Activated B cell treated with CpG ODN at 0.5 μM for 24 hours (primary cell): ENCODE measurements at regions not wholly inside any gene's neighbourhood (a gene's known extent, or its start where the extent isn't known, plus 50 kb on each side); places are given as distances from the start of the nearest gene placed in this dataset.

Experiments used
- ATAC-seq: fragments of 200-7000 bp; cut with Tn5 transposase; one replicate; pipeline ENCODE4 v1.10.0; 2021; ENCODE audit warnings: low read depth, mild to moderate bottlenecking, moderate library complexity
- CTCF ChIA-PET: fragments of 350-600 bp; sonication (Branson Sonifier 250); formaldehyde crosslinking; loops from one replicate; lab custom pipeline; 2021; ENCODE audit warnings: antibody characterized with exemption; lab: Charles Lee
- POLR2A ChIA-PET: fragments of 350-600 bp; sonication (Branson Sonifier 250); formaldehyde crosslinking; loops from one replicate; lab custom pipeline; 2021; ENCODE audit warnings: antibody characterized with exemption; lab: Charles Lee
- DNase-seq: peaks from one replicate; pipeline ENCODE4 v3.0.0; 2022
- H3K27ac Mint-ChIP-seq: one replicate; pipeline ENCODE4 v1.8.0; 2020; ENCODE audit warnings: mixed read lengths
- H3K27me3 Mint-ChIP-seq: one replicate; pipeline ENCODE4 v1.8.0; 2021; ENCODE audit warnings: mixed read lengths
- H3K36me3 Mint-ChIP-seq: one replicate; pipeline ENCODE4 v1.8.0; 2021; ENCODE audit warnings: low read depth, mixed read lengths
- H3K4me1 Mint-ChIP-seq: one replicate; pipeline ENCODE4 v1.8.0; 2021; ENCODE audit warnings: mixed read lengths
- H3K4me3 Mint-ChIP-seq: one replicate; pipeline ENCODE4 v1.8.0; 2020; ENCODE audit warnings: mild to moderate bottlenecking, mixed read lengths
- H3K9me3 Mint-ChIP-seq: one replicate; pipeline ENCODE4 v1.8.0; 2020; ENCODE audit warnings: mixed read lengths
- CTCF ChIP-seq: fragments of 200-600 bp; IDR thresholded peaks from one replicate; pipeline ENCODE4 v1.8.0; 2022; ENCODE audit warnings: antibody characterized with exemption, mild to moderate bottlenecking
- intact Hi-C: fragments of 100-400 bp; cut with micrococcal nuclease; formaldehyde crosslinking; loops from one replicate; pipeline ENCODE4 v1.15.1; 2024

- POLR2A ChIA-PET, result interaction anchor here (0.6 to 2.7 kb wide), 16 partner anchors 12 to 395 kb away, joined by 3 to 15 read pairs (median 4); partner anchors contain the start of gene BTG1
Measured at GRCh38 chr12:92539976-92540781, 162.6 kb upstream of the PLEKHG7 start.

GRCh38 chr12:92539110-92539749 is 163.6 kb upstream of the PLEKHG7 start:
- no peak for DNase-seq
- Mint-ChIP-seq H3K27me3 (no peaks in the 10 kb centered on the region), H3K9me3 (no peaks in the 10 kb centered on the region), H3K36me3 (no peaks in the 10 kb centered on the region), H3K4me3 (peak overlapping the region; percentile 73), H3K27ac (peak overlapping the region; percentile 97), H3K4me1 (peaks cover 79% of the 10 kb centered on the region)
- ATAC-seq, result peak; percentile 32
- intact Hi-C loops, result loop anchor here (1.0 to 2.0 kb wide), 2 partner anchors 72 to 94 kb away; no protein-coding TSS in a partner anchor
- POLR2A ChIA-PET, result interaction anchor here (0.6 to 2.7 kb wide), 10 partner anchors 13 to 393 kb away, joined by 3 to 13 read pairs (median 4); partner anchors contain the start of gene BTG1
- TF ChIP-seq CTCF, result no peak
- CTCF ChIA-PET, result interaction anchor here (1.9 kb wide), 1 partner anchor 34 kb away, joined by 7 read pairs; no protein-coding TSS in a partner anchor

More at GRCh38 chr12:92539976-92540781, 162.6 kb upstream of the PLEKHG7 start:
- Mint-ChIP-seq H3K36me3 (no peaks in the 10 kb centered on the region), H3K4me3 (peak overlapping the region; percentile 73), H3K27me3 (no peaks in the 10 kb centered on the region), H3K9me3 (no peaks in the 10 kb centered on the region), H3K27ac (peak overlapping the region; percentile 97), H3K4me1 (peaks cover 80% of the 10 kb centered on the region)
- intact Hi-C loops, result loop anchor here (1.0 to 2.0 kb wide), 6 partner anchors 10 to 95 kb away; no protein-coding TSS in a partner anchor
- no peak for TF ChIP-seq CTCF
- DNase-seq (peak; percentile 29), ATAC-seq (peak; percentile 57)
- CTCF ChIA-PET, result interaction anchor here (1.0 to 2.0 kb wide), 4 partner anchors 23 to 35 kb away, joined by 3 to 7 read pairs (median 6); no protein-coding TSS in a partner anchor

GRCh38 chr12:92537290-92537960 is 165.4 kb upstream of the PLEKHG7 start:
- DNase-seq (no peak), ATAC-seq (no peak)
- no peak for TF ChIP-seq CTCF
- Mint-ChIP-seq H3K4me1 (peaks cover 78% of the 10 kb centered on the region), H3K4me3 (no peak overlapping the region), H3K9me3 (no peaks in the 10 kb centered on the region), H3K36me3 (no peaks in the 10 kb centered on the region), H3K27me3 (no peaks in the 10 kb centered on the region), H3K27ac (peak overlapping the region; percentile 72)
- ChIA-PET CTCF (no interaction called here), POLR2A (interaction anchor here (0.7 to 1.9 kb wide), 2 partner anchors 11 to 92 kb away, joined by 4 to 7 read pairs; no protein-coding TSS in a partner anchor)
- intact Hi-C loops, result no loop called here

- TF ChIP-seq CTCF, result no peak
- Mint-ChIP-seq H3K36me3 (no peaks in the 10 kb centered on the region), H3K4me3 (no peak overlapping the region), H3K27me3 (no peaks in the 10 kb centered on the region), H3K4me1 (peaks cover 66% of the 10 kb centered on the region), H3K27ac (no peak overlapping the region), H3K9me3 (no peaks in the 10 kb centered on the region)
- DNase-seq, result no peak
- CTCF ChIA-PET, result no interaction called here
- intact Hi-C loops, result no loop called here
- POLR2A ChIA-PET, result interaction anchor here (0.6 to 1.0 kb wide), 3 partner anchors 30 to 390 kb away, joined by 3 to 5 read pairs (median 3); partner anchors contain the start of gene BTG1
- no peak for ATAC-seq
Measured at GRCh38 chr12:92535961-92536360, 166.8 kb upstream of the PLEKHG7 start.
